ENCODE measurements at regions not wholly inside any gene's neighbourhood (a gene's known extent, or its start where the extent isn't known, plus 50 kb on each side); places are given as distances from the start of the nearest gene placed in this dataset.

DNA sequence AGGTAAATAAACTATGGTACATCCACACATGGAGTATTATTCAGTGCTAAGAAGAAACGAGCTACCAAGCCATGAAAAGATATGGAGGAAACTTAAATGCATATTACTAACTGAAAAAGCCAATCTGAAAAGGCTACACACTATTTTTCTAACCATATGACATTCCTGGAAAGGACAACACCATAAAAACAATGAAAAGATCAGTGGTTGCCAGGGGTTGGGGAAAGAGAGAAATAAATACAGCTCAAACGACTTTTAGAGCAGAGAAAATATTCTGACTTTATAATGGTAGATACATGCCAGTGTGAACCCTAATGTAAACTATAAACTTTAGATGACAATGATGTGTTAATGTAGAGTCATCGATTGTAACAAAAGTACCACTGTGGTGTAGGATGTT, 225.9 kb upstream of the BTBD3 start:
- WGBS (ENCODE audit: insufficient coverage, insufficient replicate concordance, low lambda C conversion rate, missing lambda C conversion rate): 18% methylated on average over 3 of the region's 3 CpGs
- ChIA-PET RAD21 (ENCODE audit: unreplicated experiment) (no interaction called here), SMC1A (ENCODE audit: uncharacterized antibody, unreplicated experiment) (interaction anchor here (1.7 kb wide), 1 partner anchor 8 kb away, joined by 4 read pairs; no protein-coding TSS in a partner anchor)

More for the DNA sequence above, 225.9 kb upstream of the BTBD3 start:
- H3K27me3 ChIP-seq (replicated peaks in 1 of 2; ENCODE audit: control insufficient read depth in 2 of 2, insufficient read depth in 2 of 2, low read length in 1 of 2): no peaks in the 10 kb centered on the region
- H3K27ac ChIP-seq (ENCODE audit: control insufficient read depth, insufficient read depth): no peak overlapping the region
- ChIA-PET POLR2A (no interaction called here), CTCF (interaction anchor here (1.4 to 2.0 kb wide), 2 partner anchors 10 to 15 kb away, joined by 4 to 8 read pairs; no protein-coding TSS in a partner anchor)
- no peaks in the 10 kb centered on the region for H3K36me3 ChIP-seq (ENCODE audit: control insufficient read depth in 2 of 2, insufficient read depth in 2 of 2, low read length in 1 of 2)
- no peaks in the 10 kb centered on the region for H3K9me3 ChIP-seq (replicated peaks; ENCODE audit: control insufficient read depth, insufficient read depth, low read length)
- DNase-seq (ENCODE audit: low read depth, low spot score) (no peak), ATAC-seq (no peak), FAIRE-seq (no peak)
- TF ChIP-seq FOXK2 (IDR thresholded peaks at IDR 0.05) (no peak), SMARCA5 (IDR thresholded peaks at IDR 0.05) (no peak), RB1 (IDR thresholded peaks at IDR 0.05; ENCODE audit: borderline replicate concordance) (no peak), HDAC2 (IDR thresholded peaks at IDR 0.05) (no peak), ETV6 (conservative IDR thresholded peaks at IDR 0.05 in 1 of 2, IDR thresholded peaks at IDR 0.05 in 1 of 2; ENCODE audit: borderline replicate concordance in 1 of 2, low read depth in 1 of 2) (no peak), ZNF384 (IDR thresholded peaks at IDR 0.05; ENCODE audit: borderline replicate concordance, low read depth, low read length) (no peak), WRNIP1 (IDR thresholded peaks at IDR 0.05; ENCODE audit: borderline replicate concordance, low read depth, low read length) (no peak), MTA3 (IDR thresholded peaks at IDR 0.05; ENCODE audit: borderline replicate concordance, low read length) (no peak)
- TF ChIP-seq, protein P1, sequence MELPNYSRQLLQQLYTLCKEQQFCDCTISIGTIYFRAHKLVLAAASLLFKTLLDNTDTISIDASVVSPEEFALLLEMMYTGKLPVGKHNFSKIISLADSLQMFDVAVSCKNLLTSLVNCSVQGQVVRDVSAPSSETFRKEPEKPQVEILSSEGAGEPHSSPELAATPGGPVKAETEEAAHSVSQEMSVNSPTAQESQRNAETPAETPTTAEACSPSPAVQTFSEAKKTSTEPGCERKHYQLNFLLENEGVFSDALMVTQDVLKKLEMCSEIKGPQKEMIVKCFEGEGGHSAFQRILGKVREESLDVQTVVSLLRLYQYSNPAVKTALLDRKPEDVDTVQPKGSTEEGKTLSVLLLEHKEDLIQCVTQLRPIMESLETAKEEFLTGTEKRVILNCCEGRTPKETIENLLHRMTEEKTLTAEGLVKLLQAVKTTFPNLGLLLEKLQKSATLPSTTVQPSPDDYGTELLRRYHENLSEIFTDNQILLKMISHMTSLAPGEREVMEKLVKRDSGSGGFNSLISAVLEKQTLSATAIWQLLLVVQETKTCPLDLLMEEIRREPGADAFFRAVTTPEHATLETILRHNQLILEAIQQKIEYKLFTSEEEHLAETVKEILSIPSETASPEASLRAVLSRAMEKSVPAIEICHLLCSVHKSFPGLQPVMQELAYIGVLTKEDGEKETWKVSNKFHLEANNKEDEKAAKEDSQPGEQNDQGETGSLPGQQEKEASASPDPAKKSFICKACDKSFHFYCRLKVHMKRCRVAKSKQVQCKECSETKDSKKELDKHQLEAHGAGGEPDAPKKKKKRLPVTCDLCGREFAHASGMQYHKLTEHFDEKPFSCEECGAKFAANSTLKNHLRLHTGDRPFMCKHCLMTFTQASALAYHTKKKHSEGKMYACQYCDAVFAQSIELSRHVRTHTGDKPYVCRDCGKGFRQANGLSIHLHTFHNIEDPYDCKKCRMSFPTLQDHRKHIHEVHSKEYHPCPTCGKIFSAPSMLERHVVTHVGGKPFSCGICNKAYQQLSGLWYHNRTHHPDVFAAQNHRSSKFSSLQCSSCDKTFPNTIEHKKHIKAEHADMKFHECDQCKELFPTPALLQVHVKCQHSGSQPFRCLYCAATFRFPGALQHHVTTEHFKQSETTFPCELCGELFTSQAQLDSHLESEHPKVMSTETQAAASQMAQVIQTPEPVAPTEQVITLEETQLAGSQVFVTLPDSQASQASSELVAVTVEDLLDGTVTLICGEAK (IDR thresholded peaks at IDR 0.05; ENCODE audit: borderline replicate concordance): no peak
- H3K9ac ChIP-seq (ENCODE audit: control insufficient read depth, insufficient read depth, low read length): no peak overlapping the region
- H3K4me2 ChIP-seq (ENCODE audit: control insufficient read depth, insufficient read depth): no peak overlapping the region
- intact Hi-C loops (cut with micrococcal nuclease; ENCODE audit: unreplicated experiment): no loop called here
- in situ Hi-C loops (cut with MboI): no loop called here
- H3K4me3 ChIP-seq: no peak overlapping the region
- H4K20me1 ChIP-seq (ENCODE audit: control insufficient read depth, insufficient read depth): no peaks in the 10 kb centered on the region
- H3K79me2 ChIP-seq (ENCODE audit: control insufficient read depth, insufficient read depth, low read length): no peaks in the 10 kb centered on the region
- no peak overlapping the region for H2AFZ ChIP-seq (ENCODE audit: control insufficient read depth, low read depth, low read length)
- no peaks in the 10 kb centered on the region for H3K4me1 ChIP-seq (ENCODE audit: control insufficient read depth, insufficient read depth, low read length)
- BruUV-seq (replicated peaks): no TSS peak

Measured in GM12878 (cell line).